ENCODE measurements at regions not wholly inside any gene's neighbourhood (a gene's known extent, or its start where the extent isn't known, plus 50 kb on each side); places are given as distances from the start of the nearest gene placed in this dataset.
A peak's percentile ranks its signal among the peaks of the same experiment; 100 is the strongest.

DNA sequence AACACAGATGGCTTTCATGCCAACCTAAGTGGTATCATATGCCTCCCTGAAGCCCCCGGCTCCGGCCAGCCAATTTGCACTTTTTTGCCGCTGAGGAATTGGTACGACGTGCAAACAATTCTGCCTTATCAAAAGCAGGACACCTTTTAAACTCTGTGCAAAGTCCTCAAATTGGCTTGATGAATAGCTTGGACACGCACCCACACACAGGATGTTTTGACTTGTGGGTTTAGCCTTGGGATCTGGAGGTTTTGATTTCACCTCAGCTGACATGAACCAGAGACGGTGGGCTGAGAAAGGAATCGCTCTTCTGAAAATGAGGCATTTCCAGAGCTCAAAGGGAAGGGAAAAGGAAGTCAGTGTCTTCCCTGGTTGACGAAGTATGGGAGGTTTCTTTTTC, 110.8 kb upstream of the SHOX start:
- H2BK5ac ChIP-seq (ENCODE audit: insufficient read length, low read length): no peak overlapping the region

More for the DNA sequence above, 110.8 kb upstream of the SHOX start:
- no peak for DNase-seq
- Histone ChIP-seq H2AFZ (ENCODE audit: low read length) (no peak overlapping the region), H3K18ac (ENCODE audit: insufficient read length, low read depth, low read length) (no peak overlapping the region), H2AK5ac (ENCODE audit: insufficient read length, low read length) (no peak overlapping the region), H2BK120ac (ENCODE audit: low read depth, low read length, poor library complexity, severe bottlenecking) (no peak overlapping the region), H4K5ac (ENCODE audit: insufficient read length, low read depth, low read length) (no peak overlapping the region), H3K9me3 (ENCODE audit: control insufficient read depth, low read depth, low read length) (no peaks in the 10 kb centered on the region), H3K56ac (ENCODE audit: insufficient read length, low read depth, low read length) (no peak overlapping the region), H3K79me2 (ENCODE audit: insufficient read depth, low read length) (no peaks in the 10 kb centered on the region), H4K20me1 (ENCODE audit: control insufficient read depth, insufficient read depth, insufficient read length) (no peaks in the 10 kb centered on the region), H3K9ac (ENCODE audit: extremely low read depth, insufficient read length, low read length) (no peak overlapping the region), H3K4me1 (ENCODE audit: insufficient read depth, low read length) (no peaks in the 10 kb centered on the region; the same call in 1 of the 2 replicates), H4K8ac (replicated peaks; ENCODE audit: insufficient read length, low read depth, low read length) (no peak overlapping the region), H2BK20ac (ENCODE audit: low read depth, low read length, poor library complexity, severe bottlenecking) (no peak overlapping the region), H3T11ph (ENCODE audit: low read length) (no peak overlapping the region), H2BK12ac (ENCODE audit: insufficient read length, low read depth, low read length) (no peak overlapping the region), H3K4ac (ENCODE audit: low read depth, low read length) (no peak overlapping the region), H3K23me2 (ENCODE audit: insufficient read length, low read depth, low read length, poor library complexity, severe bottlenecking) (no peaks in the 10 kb centered on the region), H3K23ac (ENCODE audit: insufficient read length, low read depth, low read length) (no peak overlapping the region), H2BK15ac (ENCODE audit: low read depth, low read length) (no peak overlapping the region), H3K14ac (ENCODE audit: insufficient read depth, low read length) (no peak overlapping the region), H3K79me1 (ENCODE audit: insufficient read depth, low read depth, low read length, poor library complexity, severe bottlenecking) (no peaks in the 10 kb centered on the region), H3K27me3 (ENCODE audit: insufficient read depth, low read length) (no peaks in the 10 kb centered on the region; the same call in 1 of the 2 replicates), H3K27ac (ENCODE audit: insufficient read length, low read depth, low read length) (no peak overlapping the region), H3K4me2 (ENCODE audit: insufficient read depth, insufficient read length, low read length) (no peak overlapping the region), H4K91ac (ENCODE audit: insufficient read length, low read depth, low read length) (no peak overlapping the region)
- peak overlapping the region in 1 of 3 experiments; percentile 88; a peak in 2 of 7 replicates for H3K27ac Mint-ChIP-seq
- H3K4me1 Mint-ChIP-seq: peaks cover 3 to 10% of the 10 kb centered on the region in 2 experiments; a peak in 2 of 4 replicates
- no peak overlapping the region for H3K4me3 Mint-ChIP-seq
- peaks cover 31% of the 10 kb centered on the region for H3K27me3 Mint-ChIP-seq (ENCODE audit: low read depth)
- TF ChIP-seq, protein P1, sequence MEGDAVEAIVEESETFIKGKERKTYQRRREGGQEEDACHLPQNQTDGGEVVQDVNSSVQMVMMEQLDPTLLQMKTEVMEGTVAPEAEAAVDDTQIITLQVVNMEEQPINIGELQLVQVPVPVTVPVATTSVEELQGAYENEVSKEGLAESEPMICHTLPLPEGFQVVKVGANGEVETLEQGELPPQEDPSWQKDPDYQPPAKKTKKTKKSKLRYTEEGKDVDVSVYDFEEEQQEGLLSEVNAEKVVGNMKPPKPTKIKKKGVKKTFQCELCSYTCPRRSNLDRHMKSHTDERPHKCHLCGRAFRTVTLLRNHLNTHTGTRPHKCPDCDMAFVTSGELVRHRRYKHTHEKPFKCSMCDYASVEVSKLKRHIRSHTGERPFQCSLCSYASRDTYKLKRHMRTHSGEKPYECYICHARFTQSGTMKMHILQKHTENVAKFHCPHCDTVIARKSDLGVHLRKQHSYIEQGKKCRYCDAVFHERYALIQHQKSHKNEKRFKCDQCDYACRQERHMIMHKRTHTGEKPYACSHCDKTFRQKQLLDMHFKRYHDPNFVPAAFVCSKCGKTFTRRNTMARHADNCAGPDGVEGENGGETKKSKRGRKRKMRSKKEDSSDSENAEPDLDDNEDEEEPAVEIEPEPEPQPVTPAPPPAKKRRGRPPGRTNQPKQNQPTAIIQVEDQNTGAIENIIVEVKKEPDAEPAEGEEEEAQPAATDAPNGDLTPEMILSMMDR (conservative IDR thresholded peaks at IDR 0.05): no peak
- H3K36me3 Mint-ChIP-seq (ENCODE audit: insufficient read depth in 1 of 3, low read depth in 3 of 3): peaks cover 0 to 5% (median 0%) of the 10 kb centered on the region in 3 experiments; a peak in 3 of 7 replicates
- peaks cover 2 to 9% of the 10 kb centered on the region in 2 experiments; a peak in 3 of 5 replicates for H3K9me3 Mint-ChIP-seq
- WGBS (ENCODE audit: extremely low coverage, insufficient read length, low lambda C conversion rate): no CpG with 5 or more reads among the region's 9 CpGs
